ENCODE measurements at regions not wholly inside any gene's neighbourhood (a gene's known extent, or its start where the extent isn't known, plus 50 kb on each side); places are given as distances from the start of the nearest gene placed in this dataset.

GRCh38 chr12:45561488-45561887, 168.0 kb upstream of the ARID2 start (continued):
- TF ChIP-seq ZNF687 (CRISPR knock-in tag; IDR thresholded peaks at IDR 0.05) (no peak), ZNF563 (CRISPR knock-in tag; IDR thresholded peaks at IDR 0.05) (no peak)

- no peak for TF ChIP-seq GLI4 (CRISPR knock-in tag; IDR thresholded peaks at IDR 0.05; ENCODE audit: borderline replicate concordance)
- no peak for TF ChIP-seq ZNF30 (CRISPR knock-in tag; IDR thresholded peaks at IDR 0.05)
- no peak for TF ChIP-seq TIGD3 (CRISPR knock-in tag; IDR thresholded peaks at IDR 0.05; ENCODE audit: borderline replicate concordance)
- TF ChIP-seq ZNF281 (CRISPR knock-in tag; IDR thresholded peaks at IDR 0.05; ENCODE audit: borderline replicate concordance) = no peak
- no peak for TF ChIP-seq DBP (CRISPR knock-in tag; IDR thresholded peaks at IDR 0.05; ENCODE audit: not compliant biosample characterization)
- TF ChIP-seq JUNB (CRISPR knock-in tag; IDR thresholded peaks at IDR 0.05; ENCODE audit: borderline replicate concordance) = no peak
- POLR2A ChIA-PET = no interaction called here
- no peak for DNase-seq (ENCODE audit: low spot score)
Measured at GRCh38 chr12:45565590-45565989, 163.9 kb upstream of the ARID2 start.

More at GRCh38 chr12:45565590-45565989, 163.9 kb upstream of the ARID2 start:
- Histone ChIP-seq H3K4me1 (ENCODE audit: insufficient read depth, low read length) (no peaks in the 10 kb centered on the region), H3K79me2 (ENCODE audit: insufficient read depth, low read length) (no peaks in the 10 kb centered on the region), H3K27me3 (ENCODE audit: control insufficient read depth in 1 of 2, insufficient read depth in 2 of 2, low read length in 2 of 2) (no peaks in the 10 kb centered on the region), H4K20me1 (ENCODE audit: insufficient read depth, low read length) (no peaks in the 10 kb centered on the region), H3K9me3 (ENCODE audit: low read length) (no peaks in the 10 kb centered on the region), H3K4me2 (ENCODE audit: low read depth, low read length) (no peak overlapping the region), H3K36me3 (replicated peaks in 1 of 2; ENCODE audit: control insufficient read depth in 1 of 2, insufficient read depth in 2 of 2, low read length in 2 of 2) (no peaks in the 10 kb centered on the region), H3K4me3 (replicated peaks in 1 of 3; ENCODE audit: insufficient read depth in 1 of 3, low read depth in 2 of 3, low read length in 3 of 3) (no peak overlapping the region), H3K9ac (ENCODE audit: insufficient read depth, low read depth, low read length) (no peak overlapping the region), H3K27ac (ENCODE audit: extremely low read length, insufficient read depth, low read length) (no peak overlapping the region), H2AFZ (ENCODE audit: low read length) (no peak overlapping the region)
- FAIRE-seq = no peak
- CTCF ChIA-PET (ENCODE audit: low intra/inter-chr PET ratio, low total read pairs) = no interaction called here
- in situ Hi-C loops (cut with HindIII; ENCODE audit: extremely low pct_ligation_motif_present, low pct_unique_long_range_greater_than_20kb) = no loop called here
- intact Hi-C loops (cut with micrococcal nuclease; ENCODE audit: unreplicated experiment) = no loop called here
- BruUV-seq (replicated peaks) = no TSS peak
- ATAC-seq = no peak
